H1 (cell line): ENCODE measurements at regions not wholly inside any gene's neighbourhood (a gene's known extent, or its start where the extent isn't known, plus 50 kb on each side); places are given as distances from the start of the nearest gene placed in this dataset.

ENCODE experiments used
- CTCF ChIA-PET: fragments of 300-600 bp; sonication (Branson Sonifier 250); formaldehyde crosslinking; loops from one replicate; lab custom pipeline; 2021; ENCODE audit not compliant: partially characterized antibody; lab: Charles Lee
- POLR2A ChIA-PET: fragments of 300-600 bp; sonication (Branson Sonifier 250); formaldehyde crosslinking; loops from one replicate; lab custom pipeline; 2021; ENCODE audit warnings: inconsistent platforms; ENCODE audit not compliant: partially characterized antibody; lab: Charles Lee
- DNase-seq, 2 experiments: peaks; one replicate each; pipeline versions ENCODE4 v3.0.0 to v3.0.0-alpha.2; 2010 to 2022; ENCODE audit warnings: low spot score in 2 of 2, low read depth in 1 of 2, mixed read lengths in 1 of 2
- FAIRE-seq: peaks from 2 replicates; lab custom pipeline; 2011; peaks lifted over from hg19 to GRCh38; lab: Jason Lieb, UNC
- H2AFZ ChIP-seq: 2 replicates; pipeline ENCODE4 v1.8.1; 2012; ENCODE audit warnings: low read length, inconsistent platforms
- H2AK5ac ChIP-seq: 2 replicates; pipeline ENCODE4 v1.6.1; 2013; ENCODE audit warnings: low read depth, low read length
- H2BK120ac ChIP-seq: replicated peaks from 2 replicates; pipeline ENCODE3; 2013; ENCODE audit warnings: low read depth, low read length, inconsistent platforms
- H2BK12ac ChIP-seq: 2 replicates; pipeline ENCODE4 v1.6.1; 2013; ENCODE audit warnings: low read depth, low read length
- H2BK15ac ChIP-seq: 2 replicates; pipeline ENCODE4 v1.6.1; 2013; ENCODE audit warnings: low read length
- H2BK20ac ChIP-seq: 2 replicates; pipeline ENCODE4 v1.6.1; 2013; ENCODE audit warnings: low read length
- H2BK5ac ChIP-seq: 2 replicates; pipeline ENCODE4 v1.6.1; 2013; ENCODE audit warnings: low read depth, low read length
- H3K14ac ChIP-seq: 2 replicates; pipeline ENCODE4 v1.6.1; 2013; ENCODE audit warnings: inconsistent platforms; ENCODE audit not compliant: insufficient read length
- H3K18ac ChIP-seq: 2 replicates; pipeline ENCODE4 v1.6.1; 2013; ENCODE audit warnings: low read length; ENCODE audit errors: extremely low read depth
- H3K23ac ChIP-seq: 2 replicates; pipeline ENCODE4 v1.6.1; 2013; ENCODE audit warnings: inconsistent platforms; ENCODE audit not compliant: insufficient read length
- H3K23me2 ChIP-seq: 2 replicates; pipeline ENCODE4 v1.6.1; 2013; ENCODE audit warnings: low read depth, low read length
- H3K27ac ChIP-seq: 2 replicates; pipeline ENCODE4 v1.6.1; 2011; ENCODE audit warnings: low read depth, low read length, inconsistent platforms
- H3K27me3 ChIP-seq, 4 experiments: replicated peaks in 1 of 4; 1 replicate in 1 of 4; 2 replicates in 3 of 4; pipeline versions ENCODE4 v1.6.1 to v1.8.1; 2011 to 2013; ENCODE audit warnings: low read length in 3 of 4, mild to moderate bottlenecking in 3 of 4, inconsistent platforms in 2 of 4, mixed read lengths in 2 of 4, moderate library complexity in 1 of 4; ENCODE audit not compliant: control insufficient read depth in 3 of 4, insufficient read depth in 3 of 4; ENCODE audit errors: extremely low read depth in 1 of 4
- H3K36me3 ChIP-seq, 4 experiments: 2 replicates each; pipeline versions ENCODE4 v1.6.1 to v1.8.1; 2011 to 2013; ENCODE audit warnings: mild to moderate bottlenecking in 4 of 4, low read length in 3 of 4, moderate library complexity in 2 of 4, control low read depth in 1 of 4, inconsistent platforms in 1 of 4; ENCODE audit not compliant: insufficient read depth in 4 of 4, control insufficient read depth in 2 of 4
- H3K4ac ChIP-seq: replicated peaks from 2 replicates; pipeline ENCODE3; 2013; ENCODE audit warnings: low read length, low read depth, mixed read lengths, inconsistent platforms; ENCODE audit not compliant: insufficient read length
- H3K4me1 ChIP-seq, 4 experiments: replicated peaks in 1 of 4; 1 replicate in 1 of 4; 2 replicates in 3 of 4; pipeline versions ENCODE4 v1.6.1 to v1.8.1; 2011 to 2013; ENCODE audit warnings: low read length in 3 of 4, inconsistent platforms in 2 of 4, mixed read lengths in 1 of 4; ENCODE audit not compliant: insufficient read depth in 4 of 4, control insufficient read depth in 3 of 4
- H3K4me2 ChIP-seq, 2 experiments: 2 replicates each; pipeline versions ENCODE4 v1.6.1 to v1.8.1; 2011 to 2013; ENCODE audit warnings: low read depth in 2 of 2, low read length in 2 of 2, control low read depth in 1 of 2, inconsistent platforms in 1 of 2, mild to moderate bottlenecking in 1 of 2; ENCODE audit not compliant: insufficient read depth in 1 of 2
- H3K4me3 ChIP-seq, 4 experiments: fragments of 200-600, 300-600 bp in 1 of 4; sonication (generic), shearing (Covaris generic), sonication (Bioruptor Twin) in 1 of 4; 2 replicates each; pipeline versions ENCODE4 v1.5.1 to v1.8.1; 2011 to 2016; ENCODE audit warnings: low read length in 4 of 4, low read depth in 3 of 4, control low read depth in 2 of 4, inconsistent platforms in 2 of 4, mild to moderate bottlenecking in 2 of 4, mixed read lengths in 1 of 4, moderate library complexity in 1 of 4; ENCODE audit not compliant: insufficient read depth in 2 of 4; ENCODE audit errors: extremely low read depth in 1 of 4
- H3K56ac ChIP-seq: replicated peaks from 2 replicates; pipeline ENCODE3; 2013; ENCODE audit warnings: low read depth, mild to moderate bottlenecking, mixed read lengths, low read length, inconsistent platforms; ENCODE audit not compliant: insufficient read length
- H3K79me1 ChIP-seq: 2 replicates; pipeline ENCODE4 v1.6.1; 2013; ENCODE audit warnings: low read depth, low read length, control low read depth
- H3K79me2 ChIP-seq, 2 experiments: 2 replicates each; pipeline versions ENCODE4 v1.6.1 to v1.8.1; 2012 to 2013; ENCODE audit warnings: low read length in 2 of 2, mild to moderate bottlenecking in 2 of 2, inconsistent platforms in 1 of 2; ENCODE audit not compliant: insufficient read depth in 2 of 2, control insufficient read depth in 1 of 2
- H3K9ac ChIP-seq, 4 experiments: replicated peaks in 1 of 4; 1 replicate in 1 of 4; 2 replicates in 3 of 4; pipeline versions ENCODE4 v1.6.1 to v1.8.1; 2011 to 2013; ENCODE audit warnings: low read depth in 3 of 4, low read length in 3 of 4, control low read depth in 2 of 4, mild to moderate bottlenecking in 2 of 4, moderate library complexity in 2 of 4, inconsistent platforms in 1 of 4; ENCODE audit errors: extremely low read depth in 1 of 4
- H3K9me3 ChIP-seq, 2 experiments: 2 replicates each; pipeline versions ENCODE4 v1.6.1 to v1.8.1; 2012 to 2013; ENCODE audit warnings: mild to moderate bottlenecking in 2 of 2, moderate library complexity in 2 of 2, control low read depth in 1 of 2, inconsistent platforms in 1 of 2, low read depth in 1 of 2, low read length in 1 of 2, mixed read lengths in 1 of 2; ENCODE audit not compliant: insufficient read depth in 2 of 2
- H4K20me1 ChIP-seq, 2 experiments: replicated peaks in 1 of 2; 2 replicates each; pipeline versions ENCODE3 to v1.8.1; 2011 to 2013; ENCODE audit warnings: inconsistent platforms in 2 of 2, low read length in 2 of 2, mild to moderate bottlenecking in 1 of 2; ENCODE audit not compliant: insufficient read depth in 2 of 2, control insufficient read depth in 1 of 2
- H4K5ac ChIP-seq: 2 replicates; pipeline ENCODE4 v1.6.1; 2013; ENCODE audit warnings: low read length, low read depth, mixed read lengths, inconsistent platforms; ENCODE audit not compliant: insufficient read length
- H4K8ac ChIP-seq: 2 replicates; pipeline ENCODE4 v1.8.0; 2013; ENCODE audit warnings: mild to moderate bottlenecking, moderate library complexity, low read length, inconsistent platforms; ENCODE audit not compliant: insufficient read depth; ENCODE audit errors: extremely low read depth
- H4K91ac ChIP-seq: replicated peaks from 2 replicates; pipeline ENCODE3; 2013; ENCODE audit warnings: low read length, mixed read lengths, inconsistent platforms; ENCODE audit not compliant: insufficient read length
- CHD2 ChIP-seq: IDR thresholded peaks from 2 replicates; pipeline ENCODE4 v1.6.1; 2012; ENCODE audit warnings: low read length, improper control_type of control experiment
- EGR1 ChIP-seq: IDR thresholded peaks from 2 replicates; pipeline ENCODE4 v1.6.1; 2011; ENCODE audit warnings: low read depth, low read length, borderline replicate concordance
- GTF2F1 ChIP-seq: IDR thresholded peaks from 2 replicates; pipeline ENCODE4 v1.6.1; 2012; ENCODE audit warnings: low read depth, low read length, improper control_type of control experiment, borderline replicate concordance
- JUN ChIP-seq: IDR thresholded peaks from 2 replicates; pipeline ENCODE4 v1.6.1; 2011; ENCODE audit warnings: low read depth, mild to moderate bottlenecking, improper control_type of control experiment, low read length
- NRF1 ChIP-seq: IDR thresholded peaks from 2 replicates; pipeline ENCODE4 v1.6.1; 2011; ENCODE audit warnings: mild to moderate bottlenecking, low read depth, low read length, improper control_type of control experiment
- SP4 ChIP-seq: IDR thresholded peaks from 2 replicates; pipeline ENCODE4 v1.6.1; 2012; ENCODE audit warnings: low read length, inconsistent platforms
- TCF12 ChIP-seq: IDR thresholded peaks from 2 replicates; pipeline ENCODE4 v1.6.1; 2011; ENCODE audit warnings: low read depth, mild to moderate bottlenecking, low read length
- WGBS, 2 experiments: shearing (Covaris generic) in 1 of 2; methylation state at CpG; one replicate each; pipeline versions ENCODE4 v1.1.6 to v1.1.7; 2013 to 2015; ENCODE audit warnings: low lambda C conversion rate in 2 of 2, mixed read lengths in 2 of 2, inconsistent platforms in 1 of 2, low coverage in 1 of 2, missing lambda C conversion rate in 1 of 2; ENCODE audit not compliant: insufficient replicate concordance in 2 of 2, insufficient coverage in 1 of 2, insufficient read length in 1 of 2; ENCODE audit errors: extremely low coverage in 1 of 2, missing lambda C conversion rate in 1 of 2; 5-methylcytosine and 5-hydroxymethylcytosine counted together

GRCh38 chr4:3344104-3344503 is 51.3 kb downstream of the RGS12 start:
- H3K79me2 ChIP-seq = no peaks in the 10 kb centered on the region
- H4K8ac ChIP-seq = no peak overlapping the region
- H3K36me3 ChIP-seq = no peaks in the 10 kb centered on the region
- no peak overlapping the region for H3K4ac ChIP-seq
- no peak overlapping the region for H3K56ac ChIP-seq
- no peaks in the 10 kb centered on the region for H3K23me2 ChIP-seq
- H2BK5ac ChIP-seq = no peak overlapping the region
- FAIRE-seq (no peak), DNase-seq (no peak)
- H3K18ac ChIP-seq = no peak overlapping the region
- no peak overlapping the region for H2AFZ ChIP-seq
- no peak overlapping the region for H2BK12ac ChIP-seq
- WGBS, 2 experiments = 96% methylated on average over 9 of the region's 9 CpGs; no CpG with 5 or more reads in 1 of the 2 experiments
- no peak overlapping the region for H3K4me3 ChIP-seq
- no peak overlapping the region for H3K23ac ChIP-seq
- H4K20me1 ChIP-seq = peaks cover 0 to 13% of the 10 kb centered on the region in 2 experiments
- H3K14ac ChIP-seq = no peak overlapping the region
- H3K27me3 ChIP-seq = no peaks in the 10 kb centered on the region
- H4K5ac ChIP-seq = no peak overlapping the region
- CTCF ChIA-PET = interaction anchor here (0.9 to 6.7 kb wide), 12 partner anchors 10 to 136 kb away, joined by 3 to 152 read pairs (median 12); partner anchors contain the start of gene HGFAC
- no peaks in the 10 kb centered on the region for H3K9me3 ChIP-seq
- no peak overlapping the region for H2BK120ac ChIP-seq
- POLR2A ChIA-PET = interaction anchor here (1.2 to 1.3 kb wide), 2 partner anchors 14 to 21 kb away, joined by 3 to 4 read pairs; no protein-coding TSS in a partner anchor
- H3K79me1 ChIP-seq = no peaks in the 10 kb centered on the region
- no peak overlapping the region for H4K91ac ChIP-seq
- H3K27ac ChIP-seq = no peak overlapping the region
- no peak overlapping the region for H3K9ac ChIP-seq
- peaks cover 3 to 10% (median 5%) of the 10 kb centered on the region in 4 experiments; a peak in 6 of 7 replicates for H3K4me1 ChIP-seq
- no peak overlapping the region for H2AK5ac ChIP-seq
- H2BK20ac ChIP-seq = no peak overlapping the region
- no peak overlapping the region for H3K4me2 ChIP-seq
- H2BK15ac ChIP-seq = no peak overlapping the region
- TF ChIP-seq EGR1 = no peak
- no peak for TF ChIP-seq JUN
- no peak for TF ChIP-seq GTF2F1
- no peak for TF ChIP-seq CHD2
- TF ChIP-seq SP4 = no peak
- no peak for TF ChIP-seq TCF12
- no peak for TF ChIP-seq NRF1
